ENCODE measurements at regions not wholly inside any gene's neighbourhood (a gene's known extent, or its start where the extent isn't known, plus 50 kb on each side); places are given as distances from the start of the nearest gene placed in this dataset.

DNA sequence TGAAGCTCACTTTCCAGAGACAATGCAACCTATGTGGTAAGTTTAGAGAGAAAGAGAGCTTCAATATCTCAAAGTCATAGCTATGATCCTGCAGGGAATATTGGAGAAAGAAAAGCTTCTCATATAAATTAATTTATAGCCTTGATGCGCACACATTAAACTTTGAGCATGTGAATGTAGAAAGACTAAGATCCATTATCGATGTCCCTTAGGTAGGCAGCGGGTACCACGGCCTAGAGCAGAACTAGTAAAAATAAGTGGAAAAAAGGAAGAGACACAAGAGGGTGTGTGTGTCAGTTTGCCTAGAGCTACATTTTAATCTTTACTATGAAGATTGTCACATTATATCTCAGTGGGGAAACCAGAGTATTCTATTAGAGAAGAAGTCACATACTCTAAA lies 685.6 kb downstream of the AMY1C start:
- DNase-seq (ENCODE audit: low read depth) = no peak
- TF ChIP-seq CTCF (conservative IDR thresholded peaks at IDR 0.05; ENCODE audit: low read depth, low read length) = no peak
- H3K4me3 ChIP-seq (ENCODE audit: low read depth, low read length) = no peak overlapping the region

DNA sequence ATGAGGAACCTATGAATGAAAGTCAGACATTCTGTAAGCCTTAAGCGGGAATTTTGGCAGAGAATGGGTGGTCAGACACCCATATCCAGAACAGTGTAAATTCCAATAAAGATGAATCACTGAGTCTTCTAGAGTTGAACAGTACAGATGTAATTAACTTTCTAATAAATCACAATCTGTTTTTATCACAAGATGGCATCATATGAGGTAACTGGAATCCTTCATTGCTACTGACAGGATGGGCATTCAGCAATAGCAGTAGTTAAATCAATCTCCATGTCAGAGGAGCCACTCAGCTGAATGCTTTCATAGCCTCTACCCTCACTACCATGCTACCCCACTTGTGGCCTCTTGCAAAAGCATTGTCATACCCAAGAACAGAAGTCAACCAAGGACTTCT lies 690.3 kb downstream of the AMY1C start:
- no peak for TF ChIP-seq CTCF (conservative IDR thresholded peaks at IDR 0.05; ENCODE audit: low read depth, low read length)
- H3K4me3 ChIP-seq (ENCODE audit: low read depth, low read length) = no peak overlapping the region
- DNase-seq (ENCODE audit: low read depth) = no peak

GRCh38 chr1:104456724-104457123 lies 707.0 kb downstream of the AMY1C start:
- H3K4me3 ChIP-seq (ENCODE audit: low read depth, low read length) = no peak overlapping the region
- DNase-seq (ENCODE audit: low read depth) = no peak
- TF ChIP-seq CTCF (conservative IDR thresholded peaks at IDR 0.05; ENCODE audit: low read depth, low read length) = no peak

DNA sequence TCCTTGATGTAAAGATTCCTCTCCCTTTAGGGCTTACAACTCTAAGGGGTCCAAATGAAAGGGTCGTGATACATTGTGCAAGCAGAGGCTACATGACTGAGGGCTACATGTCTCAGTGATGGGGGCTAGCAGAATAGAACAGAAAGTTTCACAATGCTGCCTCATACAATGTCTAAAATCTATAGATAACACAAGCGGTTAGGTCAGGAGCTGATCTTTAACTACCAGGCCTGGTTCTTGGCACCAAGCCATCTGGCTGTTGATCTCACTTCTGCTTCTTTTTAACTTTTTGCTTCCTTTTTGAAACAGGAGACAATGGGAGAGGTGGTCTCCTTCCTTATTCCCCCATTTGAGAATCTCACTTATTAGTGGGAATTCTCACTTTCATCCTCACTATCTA lies 710.2 kb downstream of the AMY1C start:
- no peak for DNase-seq (ENCODE audit: low read depth)
- no peak for TF ChIP-seq CTCF (conservative IDR thresholded peaks at IDR 0.05; ENCODE audit: low read depth, low read length)
- H3K4me3 ChIP-seq (ENCODE audit: low read depth, low read length) = no peak overlapping the region

GRCh38 chr1:104460880-104461279 lies 711.2 kb downstream of the AMY1C start:
- DNase-seq (ENCODE audit: low read depth) = no peak
- H3K4me3 ChIP-seq (ENCODE audit: low read depth, low read length) = no peak overlapping the region
- TF ChIP-seq CTCF (conservative IDR thresholded peaks at IDR 0.05; ENCODE audit: low read depth, low read length) = no peak

DNA sequence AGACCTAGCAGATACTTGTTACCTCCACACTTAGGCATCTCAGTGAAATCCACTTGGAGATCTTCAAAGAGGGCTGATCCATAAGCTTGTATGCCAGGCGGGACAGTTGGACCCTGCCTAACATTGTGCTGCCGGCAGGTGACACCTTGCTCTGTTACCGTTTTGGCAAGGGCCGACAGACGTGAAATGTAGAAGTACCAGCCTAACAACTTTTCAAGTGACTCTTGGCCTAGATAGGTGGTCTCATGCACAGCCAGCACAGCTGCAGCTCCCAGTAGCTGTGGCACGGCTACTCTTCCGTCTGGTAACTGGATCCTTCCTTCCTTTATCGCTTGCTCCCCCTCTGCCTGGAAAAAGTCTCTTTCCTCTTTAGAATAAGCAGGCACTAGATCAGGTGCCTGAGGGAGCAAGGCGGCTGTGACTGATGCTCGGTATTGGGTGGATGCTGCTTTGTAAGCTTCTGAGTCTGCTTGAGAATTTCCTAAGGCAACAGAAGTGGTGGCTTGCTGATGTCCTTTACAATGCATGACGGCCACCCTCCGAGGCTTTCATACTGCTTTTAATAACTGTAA lies 713.5 kb downstream of the AMY1C start:
- no peak for DNase-seq (ENCODE audit: low read depth)
- TF ChIP-seq CTCF (conservative IDR thresholded peaks at IDR 0.05; ENCODE audit: low read depth, low read length) = no peak
- H3K4me3 ChIP-seq (ENCODE audit: low read depth, low read length) = no peak overlapping the region

- no peak overlapping the region for H3K4me3 ChIP-seq (ENCODE audit: low read depth, low read length)
- no peak for TF ChIP-seq CTCF (conservative IDR thresholded peaks at IDR 0.05; ENCODE audit: low read depth, low read length)
- no peak for DNase-seq (ENCODE audit: low read depth)
These were observed 716.4 kb downstream of the AMY1C start for GRCh38 chr1:104466068-104466467.

Data from choroid plexus epithelial cell (primary cell).